ENCODE measurements at regions not wholly inside any gene's neighbourhood (a gene's known extent, or its start where the extent isn't known, plus 50 kb on each side); places are given as distances from the start of the nearest gene placed in this dataset.

GRCh38 chr2:35526741-35527140, 828.8 kb upstream of the CRIM1 start:
- no peak for TF ChIP-seq POLR2AphosphoS5 (IDR thresholded peaks at IDR 0.05)
- no peak for TF ChIP-seq SMC3 (conservative IDR thresholded peaks at IDR 0.05; ENCODE audit: poor library complexity)
- TF ChIP-seq, protein P1, sequence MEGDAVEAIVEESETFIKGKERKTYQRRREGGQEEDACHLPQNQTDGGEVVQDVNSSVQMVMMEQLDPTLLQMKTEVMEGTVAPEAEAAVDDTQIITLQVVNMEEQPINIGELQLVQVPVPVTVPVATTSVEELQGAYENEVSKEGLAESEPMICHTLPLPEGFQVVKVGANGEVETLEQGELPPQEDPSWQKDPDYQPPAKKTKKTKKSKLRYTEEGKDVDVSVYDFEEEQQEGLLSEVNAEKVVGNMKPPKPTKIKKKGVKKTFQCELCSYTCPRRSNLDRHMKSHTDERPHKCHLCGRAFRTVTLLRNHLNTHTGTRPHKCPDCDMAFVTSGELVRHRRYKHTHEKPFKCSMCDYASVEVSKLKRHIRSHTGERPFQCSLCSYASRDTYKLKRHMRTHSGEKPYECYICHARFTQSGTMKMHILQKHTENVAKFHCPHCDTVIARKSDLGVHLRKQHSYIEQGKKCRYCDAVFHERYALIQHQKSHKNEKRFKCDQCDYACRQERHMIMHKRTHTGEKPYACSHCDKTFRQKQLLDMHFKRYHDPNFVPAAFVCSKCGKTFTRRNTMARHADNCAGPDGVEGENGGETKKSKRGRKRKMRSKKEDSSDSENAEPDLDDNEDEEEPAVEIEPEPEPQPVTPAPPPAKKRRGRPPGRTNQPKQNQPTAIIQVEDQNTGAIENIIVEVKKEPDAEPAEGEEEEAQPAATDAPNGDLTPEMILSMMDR (IDR thresholded peaks at IDR 0.05; ENCODE audit: poor library complexity, severe bottlenecking) = no peak
- TF ChIP-seq EZH2 (IDR thresholded peaks at IDR 0.05; ENCODE audit: borderline replicate concordance, insufficient read depth, low read length, poor library complexity, severe bottlenecking) = no peak
- TF ChIP-seq RAD21 (conservative IDR thresholded peaks at IDR 0.05) = no peak
